ENCODE measurements at regions not wholly inside any gene's neighbourhood (a gene's known extent, or its start where the extent isn't known, plus 50 kb on each side); places are given as distances from the start of the nearest gene placed in this dataset.

GRCh38 chrX:2587146-2587545 is 86.4 kb upstream of the DHRSX start:
- no peak for TF ChIP-seq CTCF (conservative IDR thresholded peaks at IDR 0.05; ENCODE audit: low read depth, low read length)
- TF ChIP-seq EZH2 (IDR thresholded peaks at IDR 0.05; ENCODE audit: borderline replicate concordance, low read depth, low read length, poor library complexity, severe bottlenecking): no peak

Data from A673 (cell line).